HFFc6 (cell line): ENCODE measurements at regions not wholly inside any gene's neighbourhood (a gene's known extent, or its start where the extent isn't known, plus 50 kb on each side); places are given as distances from the start of the nearest gene placed in this dataset.
"Not testable (repeated sequence)": the region's sequence is repeated elsewhere in the genome, so short reads cannot be mapped to it uniquely, and the experiment has no call there.

ENCODE experiments used
- DNase-seq: peaks from one replicate; pipeline ENCODE4 v3.0.0-alpha.2; 2018
- H3K27ac Mint-ChIP-seq: 2 replicates; pipeline ENCODE4 v1.8.0; 2020; ENCODE audit warnings: mild to moderate bottlenecking, mixed read lengths
- H3K27me3 Mint-ChIP-seq: 2 replicates; pipeline ENCODE4 v1.8.0; 2021; ENCODE audit warnings: mild to moderate bottlenecking, moderate library complexity, mixed read lengths; ENCODE audit not compliant: insufficient read depth
- H3K36me3 Mint-ChIP-seq: 2 replicates; pipeline ENCODE4 v1.8.0; 2021; ENCODE audit warnings: low read depth, mixed read lengths
- H3K4me1 Mint-ChIP-seq: 2 replicates; pipeline ENCODE4 v1.8.0; 2020; ENCODE audit warnings: low read depth, mixed read lengths
- H3K4me3 Mint-ChIP-seq: 2 replicates; pipeline ENCODE4 v1.8.0; 2020; ENCODE audit warnings: mild to moderate bottlenecking, moderate library complexity, mixed read lengths
- H3K9me3 Mint-ChIP-seq: 2 replicates; pipeline ENCODE4 v1.8.0; 2020; ENCODE audit warnings: mild to moderate bottlenecking, mixed read lengths
- CTCF ChIP-seq: fragments of 200-600 bp; sonication (generic); IDR thresholded peaks from 2 replicates; pipeline ENCODE4 v1.5.0; 2021; ENCODE audit warnings: antibody characterized with exemption, mild to moderate bottlenecking

- DNase-seq: no peak
- Mint-ChIP-seq H3K4me1 (no peaks in the 10 kb centered on the region; the same call in 1 of the 2 replicates), H3K27me3 (no peaks in the 10 kb centered on the region), H3K36me3 (no peaks in the 10 kb centered on the region), H3K9me3 (no peaks in the 10 kb centered on the region), H3K27ac (no peak overlapping the region), H3K4me3 (no peak overlapping the region)
- no peak for TF ChIP-seq CTCF
Measured at GRCh38 chr2:225270053-225270452, 129.5 kb upstream of the NYAP2 start.

- Mint-ChIP-seq H3K27me3 (no peaks in the 10 kb centered on the region), H3K4me1 (no peaks in the 10 kb centered on the region), H3K27ac (no peak overlapping the region), H3K9me3 (0 out of 2 replicates have a peak, but pooled peaks cover 5% of the 10 kb centered on the region), H3K36me3 (peaks cover 4% of the 10 kb centered on the region; the same call in 1 of the 2 replicates), H3K4me3 (no peak overlapping the region)
- no peak for TF ChIP-seq CTCF
- no peak for DNase-seq
Measured at GRCh38 chr2:225254363-225254762, 145.1 kb upstream of the NYAP2 start.

- no peak for TF ChIP-seq CTCF
- DNase-seq: no peak
- peaks cover 2% of the 10 kb centered on the region; the same call in 1 of the 2 replicates for H3K27me3 Mint-ChIP-seq
- peaks cover under 1% of the 10 kb centered on the region; the same call in 1 of the 2 replicates for H3K4me1 Mint-ChIP-seq
- no peaks in the 10 kb centered on the region for H3K9me3 Mint-ChIP-seq
- H3K36me3 Mint-ChIP-seq: no peaks in the 10 kb centered on the region
- H3K27ac Mint-ChIP-seq: no peak overlapping the region
- no peak overlapping the region for H3K4me3 Mint-ChIP-seq
Measured at GRCh38 chr2:225244933-225245332, 154.6 kb upstream of the NYAP2 start.

GRCh38 chr2:225236769-225237323, 162.7 kb upstream of the NYAP2 start:
- H3K36me3 Mint-ChIP-seq: no peaks in the 10 kb centered on the region
- no peak overlapping the region for H3K4me3 Mint-ChIP-seq
- no peaks in the 10 kb centered on the region for H3K9me3 Mint-ChIP-seq
- H3K4me1 Mint-ChIP-seq: peaks cover 22% of the 10 kb centered on the region
- TF ChIP-seq CTCF: no peak
- no peak overlapping the region for H3K27ac Mint-ChIP-seq
- no peaks in the 10 kb centered on the region for H3K27me3 Mint-ChIP-seq
- DNase-seq: no peak

GRCh38 chr2:225233234-225233633, 166.3 kb upstream of the NYAP2 start:
- TF ChIP-seq CTCF: no peak
- peak overlapping the region; percentile 64 for H3K27ac Mint-ChIP-seq
- H3K9me3 Mint-ChIP-seq: no peaks in the 10 kb centered on the region
- H3K4me1 Mint-ChIP-seq: peaks cover 12% of the 10 kb centered on the region
- peak; percentile 80 for DNase-seq
- no peaks in the 10 kb centered on the region for H3K36me3 Mint-ChIP-seq
- H3K4me3 Mint-ChIP-seq: no peak overlapping the region
- H3K27me3 Mint-ChIP-seq: no peaks in the 10 kb centered on the region

GRCh38 chr2:225231900-225232299, 167.6 kb upstream of the NYAP2 start:
- Mint-ChIP-seq H3K4me1 (peaks cover 12% of the 10 kb centered on the region), H3K4me3 (no peak overlapping the region), H3K27ac (no peak overlapping the region), H3K9me3 (no peaks in the 10 kb centered on the region), H3K27me3 (no peaks in the 10 kb centered on the region), H3K36me3 (no peaks in the 10 kb centered on the region)
- TF ChIP-seq CTCF: no peak
- no peak for DNase-seq

GRCh38 chr2:225229346-225229745, 170.2 kb upstream of the NYAP2 start:
- H3K27ac Mint-ChIP-seq: not testable (repeated sequence)

More at GRCh38 chr2:225229346-225229745, 170.2 kb upstream of the NYAP2 start:
- not testable (repeated sequence) for H3K4me3 Mint-ChIP-seq, H3K27me3 Mint-ChIP-seq, H3K36me3 Mint-ChIP-seq, H3K9me3 Mint-ChIP-seq, DNase-seq
- peaks cover 12% of the 10 kb centered on the region for H3K4me1 Mint-ChIP-seq
